ENCODE measurements at regions not wholly inside any gene's neighbourhood (a gene's known extent, or its start where the extent isn't known, plus 50 kb on each side); places are given as distances from the start of the nearest gene placed in this dataset.
"Not testable (repeated sequence)": the region's sequence is repeated elsewhere in the genome, so short reads cannot be mapped to it uniquely, and the experiment has no call there.

DNA sequence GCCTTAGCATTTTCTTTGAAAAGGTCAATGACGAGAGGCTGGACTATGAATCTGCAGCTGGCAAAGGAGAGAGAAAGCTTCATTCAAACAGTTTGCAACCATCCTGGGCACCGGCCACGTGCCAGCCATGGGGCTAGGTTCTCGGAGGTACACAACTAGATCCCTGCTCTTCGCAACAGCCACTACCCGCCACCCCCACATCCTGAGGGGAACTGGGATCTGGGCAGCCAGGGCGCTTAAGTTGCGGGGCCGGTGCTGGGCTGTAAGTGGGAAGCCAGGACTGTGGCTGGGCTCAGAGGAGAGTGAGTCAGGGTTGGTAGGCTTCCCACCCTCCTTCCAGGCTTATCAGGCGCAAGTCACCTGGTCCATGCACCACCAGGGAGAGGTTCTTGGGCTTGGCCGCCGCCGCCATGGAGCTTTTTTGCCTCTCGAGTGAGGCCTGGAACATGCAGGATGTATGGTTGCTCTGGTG is 95.0 kb upstream of the TERB2 start:
- H3K4me3 ChIP-seq (replicated peaks in 1 of 2; ENCODE audit: low read depth in 2 of 2, low read length in 2 of 2) = no peak overlapping the region
- no peak for DNase-seq (ENCODE audit: low read depth in 2 of 2)
- TF ChIP-seq, protein P1, sequence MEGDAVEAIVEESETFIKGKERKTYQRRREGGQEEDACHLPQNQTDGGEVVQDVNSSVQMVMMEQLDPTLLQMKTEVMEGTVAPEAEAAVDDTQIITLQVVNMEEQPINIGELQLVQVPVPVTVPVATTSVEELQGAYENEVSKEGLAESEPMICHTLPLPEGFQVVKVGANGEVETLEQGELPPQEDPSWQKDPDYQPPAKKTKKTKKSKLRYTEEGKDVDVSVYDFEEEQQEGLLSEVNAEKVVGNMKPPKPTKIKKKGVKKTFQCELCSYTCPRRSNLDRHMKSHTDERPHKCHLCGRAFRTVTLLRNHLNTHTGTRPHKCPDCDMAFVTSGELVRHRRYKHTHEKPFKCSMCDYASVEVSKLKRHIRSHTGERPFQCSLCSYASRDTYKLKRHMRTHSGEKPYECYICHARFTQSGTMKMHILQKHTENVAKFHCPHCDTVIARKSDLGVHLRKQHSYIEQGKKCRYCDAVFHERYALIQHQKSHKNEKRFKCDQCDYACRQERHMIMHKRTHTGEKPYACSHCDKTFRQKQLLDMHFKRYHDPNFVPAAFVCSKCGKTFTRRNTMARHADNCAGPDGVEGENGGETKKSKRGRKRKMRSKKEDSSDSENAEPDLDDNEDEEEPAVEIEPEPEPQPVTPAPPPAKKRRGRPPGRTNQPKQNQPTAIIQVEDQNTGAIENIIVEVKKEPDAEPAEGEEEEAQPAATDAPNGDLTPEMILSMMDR (IDR thresholded peaks at IDR 0.05; ENCODE audit: low read depth, low read length) = no peak

DNA sequence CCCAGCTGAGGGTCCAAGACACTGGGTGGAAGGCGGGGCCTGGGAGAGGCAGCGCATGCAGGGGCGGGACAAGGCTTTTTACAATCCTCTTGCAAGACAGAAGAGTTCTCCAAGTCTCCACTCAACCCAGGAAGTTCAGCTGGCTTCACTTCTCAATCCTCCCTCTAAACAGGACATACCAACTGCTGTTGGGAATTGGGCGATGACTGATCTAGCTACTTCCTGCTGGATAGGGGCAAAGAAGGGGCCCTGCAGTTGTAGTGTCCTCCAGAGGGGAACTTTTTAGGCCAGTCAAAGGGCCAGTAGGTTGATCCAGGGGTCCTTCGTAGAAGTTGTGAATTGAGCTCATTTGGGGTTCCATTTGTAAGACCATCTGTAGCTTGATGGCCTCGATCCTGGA is 94.6 kb upstream of the TERB2 start:
- TF ChIP-seq, protein P1 (IDR thresholded peaks at IDR 0.05; ENCODE audit: low read depth, low read length) = no peak
- DNase-seq (ENCODE audit: low read depth in 2 of 2) = no peak
- H3K4me3 ChIP-seq (replicated peaks in 1 of 2; ENCODE audit: low read depth in 2 of 2, low read length in 2 of 2) = no peak overlapping the region

DNA sequence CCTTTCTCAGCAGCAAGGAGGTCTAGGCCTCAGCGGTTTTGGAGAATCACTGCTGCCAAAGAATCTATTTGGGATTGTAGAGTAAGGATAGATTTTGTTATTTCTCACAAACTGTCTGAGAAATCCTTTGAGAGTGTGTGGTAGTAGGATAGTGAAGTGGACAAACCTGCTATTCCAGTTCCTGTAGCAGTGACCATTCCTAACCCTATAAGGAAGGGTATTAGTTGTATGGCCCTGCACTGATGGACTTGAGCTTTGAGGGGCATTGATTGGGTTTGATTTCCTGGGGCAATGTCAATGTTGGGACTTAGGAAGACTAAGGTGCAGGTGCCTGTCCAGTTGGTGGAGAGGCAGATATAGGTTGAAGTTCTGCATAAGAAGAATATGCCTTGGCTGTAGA is 93.6 kb upstream of the TERB2 start:
- not testable (repeated sequence) for DNase-seq (ENCODE audit: low read depth in 2 of 2); H3K4me3 ChIP-seq (replicated peaks in 1 of 2; ENCODE audit: low read depth in 2 of 2, low read length in 2 of 2)

DNA sequence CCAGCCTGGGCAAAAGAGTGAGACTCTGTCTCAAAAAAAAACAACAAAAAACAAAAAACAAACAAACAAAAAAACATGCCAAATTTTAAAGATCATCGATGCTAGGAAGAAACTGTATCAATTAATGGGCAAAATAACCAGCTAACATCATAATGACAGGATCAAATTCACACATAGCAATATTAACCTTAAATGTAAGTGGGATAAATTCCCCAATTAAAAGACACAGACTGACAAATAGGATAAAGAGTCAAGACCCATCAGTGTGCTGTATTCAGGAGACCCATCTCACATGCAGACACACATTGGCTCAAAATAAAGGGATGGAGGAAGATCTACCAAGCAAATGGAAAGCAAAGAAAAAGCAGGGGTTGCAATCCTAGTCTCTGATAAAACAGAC is 88.4 kb upstream of the TERB2 start:
- not testable (repeated sequence) for H3K4me3 ChIP-seq (replicated peaks in 1 of 2; ENCODE audit: low read depth in 2 of 2, low read length in 2 of 2); DNase-seq (ENCODE audit: low read depth in 2 of 2)

DNA sequence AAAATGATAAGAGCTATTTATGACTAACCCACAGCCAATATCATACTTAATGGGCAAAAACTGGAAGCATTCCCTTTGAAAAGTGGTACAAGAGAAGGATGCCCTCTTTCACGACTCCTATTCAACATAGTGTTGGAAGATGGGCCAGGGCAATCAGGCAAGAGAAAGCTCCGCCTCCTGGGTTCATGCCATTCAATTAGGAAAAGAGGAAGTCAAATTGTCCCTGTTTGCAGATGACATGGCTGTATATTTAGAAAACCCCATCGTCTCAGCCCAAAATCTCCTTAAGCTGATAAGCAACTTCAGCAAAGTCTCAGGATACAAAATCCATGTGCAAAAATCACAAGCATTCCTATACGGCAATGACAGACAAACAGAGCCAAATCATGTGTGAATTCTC is 86.4 kb upstream of the TERB2 start:
- not testable (repeated sequence) for DNase-seq (ENCODE audit: low read depth in 2 of 2); H3K4me3 ChIP-seq (replicated peaks in 1 of 2; ENCODE audit: low read depth in 2 of 2, low read length in 2 of 2)

DNA sequence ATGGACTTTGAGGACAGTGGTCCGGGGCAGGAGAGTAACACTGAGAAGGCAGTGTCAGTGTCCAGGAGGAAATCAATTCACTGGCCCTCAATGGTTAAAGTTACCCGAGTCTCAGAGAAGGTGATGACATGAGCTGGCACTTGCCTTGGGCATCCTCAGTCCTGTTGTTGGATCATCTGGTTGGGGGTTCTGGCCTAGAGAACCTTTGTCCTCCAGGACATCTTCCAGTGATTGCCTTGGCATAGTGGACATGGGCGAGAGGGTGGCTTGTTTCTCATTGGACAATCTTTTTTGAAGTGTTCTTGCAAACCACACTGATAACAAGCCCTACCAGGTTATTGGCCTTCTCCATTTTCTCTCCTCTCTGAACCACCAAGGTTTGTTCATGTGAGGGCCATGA is 83.4 kb upstream of the TERB2 start:
- TF ChIP-seq, protein P1 (IDR thresholded peaks at IDR 0.05; ENCODE audit: low read depth, low read length) = no peak
- H3K4me3 ChIP-seq (replicated peaks in 1 of 2; ENCODE audit: low read depth in 2 of 2, low read length in 2 of 2) = no peak overlapping the region
- DNase-seq (ENCODE audit: low read depth in 2 of 2) = no peak

DNA sequence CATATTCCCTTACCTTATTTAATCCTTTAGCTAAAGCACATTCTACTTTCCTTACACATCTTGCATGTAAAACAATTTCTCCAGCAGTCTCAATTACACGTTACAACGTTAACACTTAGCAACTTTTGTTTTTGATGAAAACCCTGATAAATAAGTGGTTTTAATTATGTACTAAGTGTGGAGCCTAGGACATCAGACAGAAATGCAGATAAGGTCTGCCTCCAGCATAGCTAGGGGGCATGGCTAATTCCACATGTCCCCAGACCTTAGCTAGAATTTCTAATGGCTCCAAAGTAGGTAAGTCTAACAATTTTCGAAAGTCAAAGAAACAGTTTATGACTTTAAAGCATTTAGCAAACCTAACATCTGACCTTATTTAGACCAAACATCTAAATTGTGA is 77.4 kb upstream of the TERB2 start:
- no peak overlapping the region for H3K4me3 ChIP-seq (replicated peaks in 1 of 2; ENCODE audit: low read depth in 2 of 2, low read length in 2 of 2)
- TF ChIP-seq, protein P1 (IDR thresholded peaks at IDR 0.05; ENCODE audit: low read depth, low read length) = no peak
- DNase-seq (ENCODE audit: low read depth in 2 of 2) = no peak

DNA sequence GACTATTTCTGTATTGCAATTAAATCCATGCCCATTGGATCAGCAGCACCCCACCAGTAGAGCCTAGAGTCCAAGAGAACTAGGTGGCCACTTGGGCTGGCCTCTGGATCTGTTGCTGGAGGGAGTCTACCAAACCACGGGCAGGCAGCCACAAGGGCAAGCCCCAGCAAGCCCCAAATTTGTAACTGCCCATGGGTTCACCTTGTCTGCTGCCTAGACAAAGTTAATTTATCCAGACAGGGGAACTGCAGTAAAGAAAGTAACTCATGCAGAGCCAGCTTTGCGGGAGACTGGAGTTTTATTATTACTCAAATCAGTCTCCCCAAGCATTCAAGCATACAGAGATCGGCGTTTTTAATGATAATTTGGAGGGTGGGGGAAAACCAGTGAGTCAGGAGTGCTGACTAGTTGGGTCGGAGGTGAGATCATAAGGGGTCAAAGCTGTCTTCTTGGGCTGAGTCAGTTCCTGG is 74.0 kb upstream of the TERB2 start:
- DNase-seq (ENCODE audit: low read depth in 2 of 2) = no peak
- TF ChIP-seq, protein P1 (IDR thresholded peaks at IDR 0.05; ENCODE audit: low read depth, low read length) = no peak
- H3K4me3 ChIP-seq (replicated peaks in 1 of 2; ENCODE audit: low read depth in 2 of 2, low read length in 2 of 2) = no peak overlapping the region

Measured in cardiac fibroblast (primary cell).